Astrocyte (in vitro differentiated cells and primary cell): ENCODE measurements at regions not wholly inside any gene's neighbourhood (a gene's known extent, or its start where the extent isn't known, plus 50 kb on each side); places are given as distances from the start of the nearest gene placed in this dataset.

Experiments used
- DNase-seq: peaks from one replicate; pipeline ENCODE4 v3.0.0-alpha.2; 2010; ENCODE audit warnings: low read depth
- FAIRE-seq: peaks from 2 replicates; lab custom pipeline; 2011; peaks lifted over from hg19 to GRCh38; lab: Jason Lieb, UNC
- H2AFZ ChIP-seq: 2 replicates; pipeline ENCODE4 v1.6.0; 2012; ENCODE audit warnings: low read depth, low read length, inconsistent platforms
- H3K27ac ChIP-seq: 2 replicates; pipeline ENCODE4 v1.5.1; 2011; ENCODE audit warnings: low read depth, low read length, inconsistent platforms
- H3K27me3 ChIP-seq: 2 replicates; pipeline ENCODE4 v1.6.0; 2011; ENCODE audit warnings: low read length, inconsistent platforms; ENCODE audit not compliant: insufficient read depth
- H3K36me3 ChIP-seq: 2 replicates; pipeline ENCODE4 v1.5.1; 2011; ENCODE audit warnings: low read length, inconsistent platforms; ENCODE audit not compliant: insufficient read depth
- H3K4me1 ChIP-seq: 2 replicates; pipeline ENCODE4 v1.5.1; 2011; ENCODE audit warnings: low read length, inconsistent platforms; ENCODE audit not compliant: insufficient read depth
- H3K4me2 ChIP-seq: 2 replicates; pipeline ENCODE4 v1.6.0; 2012; ENCODE audit warnings: low read length, inconsistent platforms
- H3K4me3 ChIP-seq: 2 replicates; pipeline ENCODE4 v1.5.1; 2011; ENCODE audit warnings: low read depth, mild to moderate bottlenecking, low read length, inconsistent platforms; ENCODE audit not compliant: insufficient read depth
- H3K79me2 ChIP-seq: 2 replicates; pipeline ENCODE4 v1.6.0; 2012; ENCODE audit warnings: mild to moderate bottlenecking, low read length, inconsistent platforms; ENCODE audit not compliant: insufficient read depth
- H3K9ac ChIP-seq: 2 replicates; pipeline ENCODE4 v1.6.0; 2012; ENCODE audit warnings: mild to moderate bottlenecking, low read length, inconsistent platforms
- H3K9me3 ChIP-seq: 2 replicates; pipeline ENCODE4 v1.5.1; 2012; ENCODE audit warnings: low read depth, mild to moderate bottlenecking, low read length, inconsistent platforms; ENCODE audit not compliant: insufficient read depth
- H4K20me1 ChIP-seq: 2 replicates; pipeline ENCODE4 v1.6.0; 2012; ENCODE audit warnings: low read length, inconsistent platforms; ENCODE audit not compliant: insufficient read depth
- H3K27ac Mint-ChIP-seq: one replicate; pipeline ENCODE4 v1.8.0; 2021; ENCODE audit warnings: mild to moderate bottlenecking, mixed read lengths; ENCODE audit not compliant: unreplicated experiment
- H3K27me3 Mint-ChIP-seq: one replicate; pipeline ENCODE4 v1.8.0; 2021; ENCODE audit warnings: low read depth, mixed read lengths; ENCODE audit not compliant: unreplicated experiment
- H3K36me3 Mint-ChIP-seq: one replicate; pipeline ENCODE4 v1.8.0; 2021; ENCODE audit warnings: low read depth, mixed read lengths; ENCODE audit not compliant: unreplicated experiment
- H3K4me1 Mint-ChIP-seq: one replicate; pipeline ENCODE4 v1.8.0; 2021; ENCODE audit warnings: low read depth, mixed read lengths; ENCODE audit not compliant: unreplicated experiment
- H3K4me3 Mint-ChIP-seq: one replicate; pipeline ENCODE4 v1.8.0; 2021; ENCODE audit warnings: mild to moderate bottlenecking, moderate library complexity, mixed read lengths; ENCODE audit not compliant: unreplicated experiment
- H3K9me3 Mint-ChIP-seq: one replicate; pipeline ENCODE4 v1.8.0; 2021; ENCODE audit warnings: mild to moderate bottlenecking, mixed read lengths; ENCODE audit not compliant: unreplicated experiment
- EZH2 ChIP-seq: IDR thresholded peaks from 2 replicates; pipeline ENCODE4 v1.6.1; 2012; ENCODE audit warnings: mild to moderate bottlenecking, low read length, inconsistent platforms; ENCODE audit not compliant: insufficient read depth
- TF ChIP-seq, protein P1 (sequence below): IDR thresholded peaks from 2 replicates; pipeline ENCODE4 v1.5.1; 2011; ENCODE audit warnings: low read depth, mild to moderate bottlenecking, inconsistent platforms, low read length, moderate library complexity; ENCODE audit not compliant: insufficient read depth

DNA sequence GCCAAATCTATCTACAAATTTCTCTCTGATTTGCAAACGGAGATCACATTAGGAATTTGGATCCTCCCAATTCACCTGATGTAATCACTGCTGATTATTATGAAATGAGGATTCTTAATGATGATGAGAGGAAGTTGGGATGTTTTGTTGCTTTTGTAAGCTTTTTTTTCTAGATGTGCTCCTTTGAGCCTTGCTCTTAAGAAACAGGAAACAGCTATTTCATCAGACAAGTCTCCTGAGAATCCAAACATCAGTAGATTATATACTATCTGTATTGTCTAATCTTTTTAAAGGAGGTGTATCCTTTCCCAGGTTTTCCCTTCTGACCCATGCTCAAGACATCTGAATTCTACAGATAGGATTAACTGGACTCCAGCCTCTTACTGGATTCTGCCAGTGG is 73.3 kb downstream of the KIF2B start:
- Histone ChIP-seq H2AFZ (no peak overlapping the region), H3K9ac (no peak overlapping the region), H3K9me3 (no peaks in the 10 kb centered on the region), H3K4me1 (no peaks in the 10 kb centered on the region), H3K27me3 (no peaks in the 10 kb centered on the region), H3K36me3 (no peaks in the 10 kb centered on the region), H4K20me1 (no peaks in the 10 kb centered on the region), H3K4me3 (no peak overlapping the region), H3K27ac (no peak overlapping the region), H3K79me2 (no peaks in the 10 kb centered on the region), H3K4me2 (no peak overlapping the region)
- peaks cover 2% of the 10 kb centered on the region for H3K9me3 Mint-ChIP-seq
- no peaks in the 10 kb centered on the region for H3K27me3 Mint-ChIP-seq
- no peak for FAIRE-seq
- no peak for DNase-seq
- H3K4me1 Mint-ChIP-seq, result peaks cover 9% of the 10 kb centered on the region
- TF ChIP-seq EZH2, result no peak
- TF ChIP-seq, protein P1, sequence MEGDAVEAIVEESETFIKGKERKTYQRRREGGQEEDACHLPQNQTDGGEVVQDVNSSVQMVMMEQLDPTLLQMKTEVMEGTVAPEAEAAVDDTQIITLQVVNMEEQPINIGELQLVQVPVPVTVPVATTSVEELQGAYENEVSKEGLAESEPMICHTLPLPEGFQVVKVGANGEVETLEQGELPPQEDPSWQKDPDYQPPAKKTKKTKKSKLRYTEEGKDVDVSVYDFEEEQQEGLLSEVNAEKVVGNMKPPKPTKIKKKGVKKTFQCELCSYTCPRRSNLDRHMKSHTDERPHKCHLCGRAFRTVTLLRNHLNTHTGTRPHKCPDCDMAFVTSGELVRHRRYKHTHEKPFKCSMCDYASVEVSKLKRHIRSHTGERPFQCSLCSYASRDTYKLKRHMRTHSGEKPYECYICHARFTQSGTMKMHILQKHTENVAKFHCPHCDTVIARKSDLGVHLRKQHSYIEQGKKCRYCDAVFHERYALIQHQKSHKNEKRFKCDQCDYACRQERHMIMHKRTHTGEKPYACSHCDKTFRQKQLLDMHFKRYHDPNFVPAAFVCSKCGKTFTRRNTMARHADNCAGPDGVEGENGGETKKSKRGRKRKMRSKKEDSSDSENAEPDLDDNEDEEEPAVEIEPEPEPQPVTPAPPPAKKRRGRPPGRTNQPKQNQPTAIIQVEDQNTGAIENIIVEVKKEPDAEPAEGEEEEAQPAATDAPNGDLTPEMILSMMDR, result no peak
- H3K4me3 Mint-ChIP-seq, result no peak overlapping the region
- H3K27ac Mint-ChIP-seq, result peak overlapping the region; percentile 64
- H3K36me3 Mint-ChIP-seq, result no peaks in the 10 kb centered on the region

DNA sequence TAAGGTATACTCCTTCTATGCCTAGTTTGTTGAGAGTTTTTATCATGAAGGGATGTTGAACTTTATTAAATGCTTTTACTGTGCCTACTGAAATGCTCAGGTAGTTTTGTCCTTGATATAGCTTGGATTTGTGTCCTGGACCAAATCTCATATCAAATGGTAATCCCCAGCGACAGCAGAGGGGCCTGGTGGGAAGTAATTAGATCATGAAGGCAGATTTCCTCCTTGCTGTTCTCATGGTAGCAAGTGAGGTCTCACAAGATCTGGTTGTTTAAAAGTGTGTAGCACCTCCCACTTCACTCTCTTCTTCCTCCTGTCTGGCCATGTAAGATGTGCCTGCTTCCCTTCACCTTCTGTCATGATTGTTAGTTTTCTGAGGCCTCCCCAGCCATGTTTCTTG is 78.2 kb downstream of the KIF2B start:
- Histone ChIP-seq H3K4me1 (no peaks in the 10 kb centered on the region), H3K9me3 (no peaks in the 10 kb centered on the region), H2AFZ (no peak overlapping the region), H3K9ac (no peak overlapping the region), H4K20me1 (no peaks in the 10 kb centered on the region), H3K79me2 (no peaks in the 10 kb centered on the region), H3K27ac (no peak overlapping the region), H3K4me2 (no peak overlapping the region), H3K27me3 (no peaks in the 10 kb centered on the region), H3K4me3 (no peak overlapping the region), H3K36me3 (no peaks in the 10 kb centered on the region)
- H3K9me3 Mint-ChIP-seq, result peaks cover 2% of the 10 kb centered on the region
- no peak for FAIRE-seq
- no peaks in the 10 kb centered on the region for H3K27me3 Mint-ChIP-seq
- no peaks in the 10 kb centered on the region for H3K36me3 Mint-ChIP-seq
- H3K4me1 Mint-ChIP-seq, result peaks cover 9% of the 10 kb centered on the region
- TF ChIP-seq EZH2, result no peak
- TF ChIP-seq, protein P1, result no peak
- no peak overlapping the region for H3K4me3 Mint-ChIP-seq
- no peak for DNase-seq
- H3K27ac Mint-ChIP-seq, result no peak overlapping the region

GRCh38 chr17:53907435-53907834 is 84.7 kb downstream of the KIF2B start:
- H3K79me2 ChIP-seq, result no peaks in the 10 kb centered on the region
- H3K9ac ChIP-seq, result no peak overlapping the region
- no peaks in the 10 kb centered on the region for H3K36me3 ChIP-seq
- no peak overlapping the region for H2AFZ ChIP-seq
- H3K4me1 ChIP-seq, result no peaks in the 10 kb centered on the region
- no peak overlapping the region for H3K4me3 Mint-ChIP-seq
- H3K9me3 Mint-ChIP-seq, result no peaks in the 10 kb centered on the region
- H3K4me3 ChIP-seq, result no peak overlapping the region
- DNase-seq (no peak), FAIRE-seq (no peak)
- H3K4me2 ChIP-seq, result no peak overlapping the region
- TF ChIP-seq EZH2, result no peak
- TF ChIP-seq, protein P1, result no peak
- no peaks in the 10 kb centered on the region for H3K4me1 Mint-ChIP-seq
- H3K27ac Mint-ChIP-seq, result no peak overlapping the region
- no peak overlapping the region for H3K27ac ChIP-seq
- H3K27me3 Mint-ChIP-seq, result peaks cover 2% of the 10 kb centered on the region
- no peaks in the 10 kb centered on the region for H3K36me3 Mint-ChIP-seq
- no peaks in the 10 kb centered on the region for H4K20me1 ChIP-seq
- peaks cover 6% of the 10 kb centered on the region for H3K9me3 ChIP-seq
- H3K27me3 ChIP-seq, result no peaks in the 10 kb centered on the region
